Keratinocyte (primary cell): ENCODE measurements at regions not wholly inside any gene's neighbourhood (a gene's known extent, or its start where the extent isn't known, plus 50 kb on each side); places are given as distances from the start of the nearest gene placed in this dataset.

Experiments used
- DNase-seq: peaks from one replicate; pipeline ENCODE4 v3.0.0-alpha.2; 2011; ENCODE audit warnings: low read depth, missing footprints, low spot score
- FAIRE-seq: peaks from 2 replicates; lab custom pipeline; 2011; peaks lifted over from hg19 to GRCh38; lab: Jason Lieb, UNC
- H2AFZ ChIP-seq: 2 replicates; pipeline ENCODE4 v1.6.0; 2012; ENCODE audit warnings: low read length, control low read depth, inconsistent platforms; ENCODE audit not compliant: control insufficient read depth
- H3K27ac ChIP-seq: 2 replicates; pipeline ENCODE4 v1.5.1; 2011; ENCODE audit warnings: low read length; ENCODE audit not compliant: control insufficient read depth, insufficient read depth
- H3K27me3 ChIP-seq: 3 replicates; pipeline ENCODE4 v1.6.0; 2011; ENCODE audit warnings: low read length; ENCODE audit not compliant: control insufficient read depth, insufficient read depth; ENCODE audit errors: extremely low read depth
- H3K36me3 ChIP-seq, 2 experiments: 2 replicates in 1 of 2; 3 replicates in 1 of 2; pipeline ENCODE4 v1.5.1; 2011; ENCODE audit warnings: low read length in 2 of 2, mild to moderate bottlenecking in 1 of 2; ENCODE audit not compliant: control insufficient read depth in 2 of 2, insufficient read depth in 2 of 2; ENCODE audit errors: extremely low read depth in 1 of 2
- H3K4me1 ChIP-seq: 3 replicates; pipeline ENCODE4 v1.5.1; 2011; ENCODE audit warnings: low read length; ENCODE audit not compliant: control insufficient read depth, insufficient read depth; ENCODE audit errors: extremely low read depth
- H3K4me2 ChIP-seq: 3 replicates; pipeline ENCODE4 v1.6.0; 2011; ENCODE audit warnings: low read depth, low read length; ENCODE audit not compliant: control insufficient read depth, insufficient read depth; ENCODE audit errors: extremely low read depth
- H3K4me3 ChIP-seq, 3 experiments: fragments of 200-600 bp in 1 of 3; sonication (generic) in 1 of 3; 2 replicates in 2 of 3; 3 replicates in 1 of 3; pipeline ENCODE4 v1.5.1; 2011 to 2016; ENCODE audit warnings: low read length in 3 of 3, mild to moderate bottlenecking in 3 of 3, control low read depth in 2 of 3, inconsistent platforms in 1 of 3, low read depth in 1 of 3, mixed read lengths in 1 of 3, mixed run types in 1 of 3, moderate library complexity in 1 of 3; ENCODE audit not compliant: control insufficient read depth in 2 of 3, insufficient read depth in 2 of 3; ENCODE audit errors: extremely low read depth in 1 of 3
- H3K79me2 ChIP-seq: 2 replicates; pipeline ENCODE4 v1.6.0; 2012; ENCODE audit warnings: low read length; ENCODE audit not compliant: control insufficient read depth, insufficient read depth
- H3K9ac ChIP-seq: 3 replicates; pipeline ENCODE4 v1.6.0; 2011; ENCODE audit warnings: low read length; ENCODE audit not compliant: control insufficient read depth, insufficient read depth; ENCODE audit errors: extremely low read depth
- H3K9me1 ChIP-seq: 3 replicates; pipeline ENCODE4 v1.6.0; 2011; ENCODE audit warnings: low read length; ENCODE audit not compliant: control insufficient read depth, insufficient read depth; ENCODE audit errors: extremely low read depth
- H3K9me3 ChIP-seq: 2 replicates; pipeline ENCODE4 v1.5.1; 2012; ENCODE audit warnings: low read depth, low read length; ENCODE audit not compliant: control insufficient read depth
- H4K20me1 ChIP-seq: 3 replicates; pipeline ENCODE4 v1.6.0; 2011; ENCODE audit warnings: low read length; ENCODE audit not compliant: control insufficient read depth, insufficient read depth; ENCODE audit errors: extremely low read depth
- EZH2 ChIP-seq: IDR thresholded peaks from one replicate; pipeline ENCODE4 v1.6.1; 2012; ENCODE audit warnings: inconsistent platforms, mild to moderate bottlenecking, low read length, moderate library complexity
- dilution Hi-C: fragments of 300-500 bp; cut with MboI; formaldehyde crosslinking; loops from one replicate; pipeline ENCODE4 v1.7.0; 2020; ENCODE audit warnings: low sequenced_read_pairs; ENCODE audit not compliant: extremely low pct_ligation_motif_present
- TF ChIP-seq, protein P1 (sequence below), 3 experiments: IDR thresholded peaks in 1 of 3; conservative IDR thresholded peaks in 1 of 3; optimal IDR thresholded peaks in 1 of 3; 2 replicates in 2 of 3; 3 replicates in 1 of 3; pipeline versions ENCODE3 to v1.5.1; 2011; ENCODE audit warnings: low read length in 3 of 3, mild to moderate bottlenecking in 3 of 3, moderate library complexity in 2 of 3, control low read depth in 1 of 3, inconsistent platforms in 1 of 3; ENCODE audit not compliant: insufficient read depth in 2 of 3; ENCODE audit errors: extremely low read depth in 1 of 3

DNA sequence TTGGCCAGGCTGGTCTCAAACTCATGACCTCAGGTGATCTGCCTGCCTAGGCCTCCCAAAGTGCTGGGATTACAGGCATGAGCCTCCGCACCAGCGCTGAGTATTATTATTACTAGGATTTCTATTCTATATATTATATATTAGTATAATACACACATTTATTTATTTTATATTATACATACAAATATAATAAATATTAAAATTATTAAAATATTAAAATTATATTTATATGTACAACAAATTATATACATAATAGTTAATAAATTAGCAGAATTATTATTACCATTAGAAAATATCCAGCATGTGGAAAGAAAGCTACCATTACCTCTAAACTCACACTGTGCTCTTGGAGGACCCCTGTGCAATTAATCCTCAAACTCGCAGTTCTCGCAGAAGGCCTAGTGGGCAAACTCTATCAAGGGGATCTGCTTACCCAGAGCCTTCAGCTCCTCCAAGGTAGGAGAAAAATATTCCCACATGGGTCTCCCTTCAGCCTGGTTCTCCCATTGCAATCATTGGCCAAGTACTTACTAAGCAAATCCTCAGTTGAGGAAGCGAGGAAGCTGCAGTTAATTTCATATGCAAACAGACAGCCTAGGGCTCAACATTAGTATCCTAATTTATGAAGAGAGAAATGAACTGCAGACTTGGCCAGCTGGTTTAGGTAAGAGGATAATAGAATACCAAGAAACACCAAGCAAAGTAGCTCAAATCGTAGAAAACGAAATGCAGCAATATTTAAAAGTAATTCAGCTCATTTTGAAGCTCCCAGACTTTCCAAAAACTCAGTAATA is 241.4 kb upstream of the IRX5 start:
- DNase-seq = no peak
- TF ChIP-seq, protein P1, sequence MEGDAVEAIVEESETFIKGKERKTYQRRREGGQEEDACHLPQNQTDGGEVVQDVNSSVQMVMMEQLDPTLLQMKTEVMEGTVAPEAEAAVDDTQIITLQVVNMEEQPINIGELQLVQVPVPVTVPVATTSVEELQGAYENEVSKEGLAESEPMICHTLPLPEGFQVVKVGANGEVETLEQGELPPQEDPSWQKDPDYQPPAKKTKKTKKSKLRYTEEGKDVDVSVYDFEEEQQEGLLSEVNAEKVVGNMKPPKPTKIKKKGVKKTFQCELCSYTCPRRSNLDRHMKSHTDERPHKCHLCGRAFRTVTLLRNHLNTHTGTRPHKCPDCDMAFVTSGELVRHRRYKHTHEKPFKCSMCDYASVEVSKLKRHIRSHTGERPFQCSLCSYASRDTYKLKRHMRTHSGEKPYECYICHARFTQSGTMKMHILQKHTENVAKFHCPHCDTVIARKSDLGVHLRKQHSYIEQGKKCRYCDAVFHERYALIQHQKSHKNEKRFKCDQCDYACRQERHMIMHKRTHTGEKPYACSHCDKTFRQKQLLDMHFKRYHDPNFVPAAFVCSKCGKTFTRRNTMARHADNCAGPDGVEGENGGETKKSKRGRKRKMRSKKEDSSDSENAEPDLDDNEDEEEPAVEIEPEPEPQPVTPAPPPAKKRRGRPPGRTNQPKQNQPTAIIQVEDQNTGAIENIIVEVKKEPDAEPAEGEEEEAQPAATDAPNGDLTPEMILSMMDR (optimal IDR thresholded peaks at IDR 0.05 in 1 of 3, IDR thresholded peaks at IDR 0.05 in 1 of 3, conservative IDR thresholded peaks at IDR 0.05 in 1 of 3; ENCODE audit: extremely low read depth in 1 of 3, insufficient read depth in 2 of 3, low read length in 3 of 3) = no peak
- TF ChIP-seq EZH2 = no peak
- H3K9me3 ChIP-seq = no peaks in the 10 kb centered on the region
- H2AFZ ChIP-seq = no peak overlapping the region
- H3K36me3 ChIP-seq = no peaks in the 10 kb centered on the region
- H4K20me1 ChIP-seq = no peaks in the 10 kb centered on the region
- no peaks in the 10 kb centered on the region for H3K27me3 ChIP-seq
- dilution Hi-C loops = no loop called here
- H3K9ac ChIP-seq = no peak overlapping the region
- FAIRE-seq = no peak
- H3K9me1 ChIP-seq = no peaks in the 10 kb centered on the region
- H3K4me1 ChIP-seq = no peaks in the 10 kb centered on the region
- H3K27ac ChIP-seq = no peak overlapping the region
- no peak overlapping the region for H3K4me3 ChIP-seq
- no peak overlapping the region for H3K4me2 ChIP-seq
- no peaks in the 10 kb centered on the region for H3K79me2 ChIP-seq

DNA sequence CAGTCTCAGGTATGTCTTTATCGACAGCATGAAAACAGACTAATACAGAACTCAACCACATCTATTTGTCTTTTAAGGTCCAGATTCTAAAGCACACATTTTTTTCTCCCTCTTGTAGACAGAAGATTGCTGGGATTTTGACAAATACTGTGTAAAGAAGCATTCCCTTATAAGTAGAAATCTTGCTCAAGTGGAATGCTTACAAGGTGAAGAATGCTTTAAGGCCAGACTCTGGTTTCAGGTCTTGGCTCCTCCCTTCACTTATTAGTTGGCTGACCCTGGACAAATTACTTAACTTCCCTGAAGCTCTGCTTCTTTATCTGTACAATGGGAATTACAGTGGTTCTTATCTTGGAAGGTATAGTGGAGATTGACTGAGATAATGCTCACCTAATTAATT is 242.3 kb upstream of the IRX5 start:
- dilution Hi-C loops = no loop called here
- H3K9ac ChIP-seq = no peak overlapping the region
- no peak overlapping the region for H3K4me3 ChIP-seq
- TF ChIP-seq, protein P1 (optimal IDR thresholded peaks at IDR 0.05 in 1 of 3, IDR thresholded peaks at IDR 0.05 in 1 of 3, conservative IDR thresholded peaks at IDR 0.05 in 1 of 3; ENCODE audit: extremely low read depth in 1 of 3, insufficient read depth in 2 of 3, low read length in 3 of 3) = no peak
- TF ChIP-seq EZH2 = no peak
- H2AFZ ChIP-seq = no peak overlapping the region
- no peaks in the 10 kb centered on the region for H3K9me3 ChIP-seq
- no peak overlapping the region for H3K4me2 ChIP-seq
- no peak for DNase-seq
- H4K20me1 ChIP-seq = no peaks in the 10 kb centered on the region
- H3K36me3 ChIP-seq = no peaks in the 10 kb centered on the region
- no peaks in the 10 kb centered on the region for H3K27me3 ChIP-seq
- H3K79me2 ChIP-seq = no peaks in the 10 kb centered on the region
- no peaks in the 10 kb centered on the region for H3K9me1 ChIP-seq
- H3K27ac ChIP-seq = no peak overlapping the region
- no peaks in the 10 kb centered on the region for H3K4me1 ChIP-seq
- FAIRE-seq = no peak
